ENCODE measurements at regions not wholly inside any gene's neighbourhood (a gene's known extent, or its start where the extent isn't known, plus 50 kb on each side); places are given as distances from the start of the nearest gene placed in this dataset.

GRCh38 chr11:81368192-81368591, 1365.5 kb downstream of the FAM181B start:
- Histone ChIP-seq H3K9ac (replicated peaks in 1 of 4; ENCODE audit: extremely low read depth in 1 of 4, low read depth in 3 of 4, low read length in 3 of 4) (no peak overlapping the region), H2BK12ac (ENCODE audit: low read depth, low read length) (no peak overlapping the region), H3K79me1 (ENCODE audit: low read depth, low read length) (no peaks in the 10 kb centered on the region), H3K4ac (replicated peaks; ENCODE audit: insufficient read length, low read depth, low read length) (no peak overlapping the region), H2BK5ac (ENCODE audit: low read depth, low read length) (no peak overlapping the region), H4K91ac (replicated peaks; ENCODE audit: insufficient read length, low read length) (no peak overlapping the region), H3K23ac (ENCODE audit: insufficient read length) (no peak overlapping the region), H3K27ac (ENCODE audit: low read depth, low read length) (no peak overlapping the region), H4K8ac (ENCODE audit: extremely low read depth, insufficient read depth, low read length) (no peak overlapping the region), H2AFZ (ENCODE audit: low read length) (no peak overlapping the region), H2BK120ac (replicated peaks; ENCODE audit: low read depth, low read length) (no peak overlapping the region), H3K23me2 (ENCODE audit: low read depth, low read length) (no peaks in the 10 kb centered on the region), H4K20me1 (replicated peaks in 1 of 2; ENCODE audit: control insufficient read depth in 1 of 2, insufficient read depth in 2 of 2, low read length in 2 of 2) (no peaks in the 10 kb centered on the region), H3K18ac (ENCODE audit: extremely low read depth, low read length) (no peak overlapping the region), H2BK15ac (ENCODE audit: low read length) (no peak overlapping the region), H3K9me3 (ENCODE audit: insufficient read depth in 2 of 2, low read depth in 1 of 2, low read length in 1 of 2) (peaks cover 0 to 3% of the 10 kb centered on the region in 2 experiments; a peak in 1 of 4 replicates), H3K79me2 (ENCODE audit: control insufficient read depth in 1 of 2, insufficient read depth in 2 of 2, low read length in 2 of 2) (no peaks in the 10 kb centered on the region), H2AK5ac (ENCODE audit: low read depth, low read length) (no peak overlapping the region), H2BK20ac (ENCODE audit: low read length) (no peak overlapping the region), H3K14ac (ENCODE audit: insufficient read length) (no peak overlapping the region), H3K56ac (replicated peaks; ENCODE audit: insufficient read length, low read depth, low read length) (no peak overlapping the region), H3K4me1 (replicated peaks in 1 of 4; ENCODE audit: control insufficient read depth in 3 of 4, insufficient read depth in 4 of 4, low read length in 3 of 4) (no peaks in the 10 kb centered on the region), H3K4me3 (ENCODE audit: extremely low read depth in 1 of 4, insufficient read depth in 2 of 4, low read depth in 3 of 4, low read length in 4 of 4) (no peak overlapping the region), H4K5ac (ENCODE audit: insufficient read length, low read depth, low read length) (no peak overlapping the region), H3K27me3 (replicated peaks in 1 of 4; ENCODE audit: control insufficient read depth in 3 of 4, extremely low read depth in 1 of 4, insufficient read depth in 3 of 4, low read length in 3 of 4) (no peaks in the 10 kb centered on the region), H3K4me2 (ENCODE audit: insufficient read depth in 1 of 2, low read depth in 2 of 2, low read length in 2 of 2) (no peak overlapping the region), H3K36me3 (ENCODE audit: control insufficient read depth in 2 of 4, insufficient read depth in 4 of 4, low read length in 3 of 4) (no peaks in the 10 kb centered on the region)
- ChIA-PET POLR2A (ENCODE audit: partially characterized antibody) (no interaction called here), CTCF (ENCODE audit: partially characterized antibody) (no interaction called here)
- 89% methylated on average over 11 of the region's 11 CpGs; no CpG with 5 or more reads in 1 of the 2 experiments for WGBS, 2 experiments (ENCODE audit: extremely low coverage in 1 of 2, insufficient coverage in 1 of 2, insufficient read length in 1 of 2, insufficient replicate concordance in 2 of 2, low coverage in 1 of 2, low lambda C conversion rate in 2 of 2, missing lambda C conversion rate in 1 of 2)
- no peak for DNase-seq (ENCODE audit: low read depth in 1 of 2, low spot score in 2 of 2)
- no peak for FAIRE-seq
- TF ChIP-seq CEBPB (IDR thresholded peaks at IDR 0.05; ENCODE audit: low read depth, low read length) (no peak), CHD1 (IDR thresholded peaks at IDR 0.05; ENCODE audit: low read depth, low read length) (no peak), CBX8 (IDR thresholded peaks at IDR 0.05; ENCODE audit: borderline replicate concordance, low read depth, low read length) (no peak), BACH1 (IDR thresholded peaks at IDR 0.05; ENCODE audit: low read length) (no peak), RXRA (IDR thresholded peaks at IDR 0.05; ENCODE audit: insufficient read depth, low read depth, low read length) (no peak), ASH2L (IDR thresholded peaks at IDR 0.05; ENCODE audit: low read length) (no peak), KDM4A (IDR thresholded peaks at IDR 0.05; ENCODE audit: low read depth, low read length, severe bottlenecking) (no peak)

All from H1 (cell line).